Chondrocyte (in vitro differentiated cells): ENCODE measurements at regions not wholly inside any gene's neighbourhood (a gene's known extent, or its start where the extent isn't known, plus 50 kb on each side); places are given as distances from the start of the nearest gene placed in this dataset.

Source experiments
- DNase-seq: peaks from one replicate; pipeline ENCODE4 v3.0.0; 2021; ENCODE audit warnings: mixed read lengths, low spot score
- H3K27ac Mint-ChIP-seq: one replicate; pipeline ENCODE4 v1.8.0; 2021; ENCODE audit warnings: mild to moderate bottlenecking, moderate library complexity, mixed read lengths; ENCODE audit not compliant: unreplicated experiment
- H3K27me3 Mint-ChIP-seq: 2 replicates; pipeline ENCODE4 v1.8.0; 2021; ENCODE audit warnings: low read depth, mixed read lengths
- H3K36me3 Mint-ChIP-seq: 2 replicates; pipeline ENCODE4 v1.8.0; 2021; ENCODE audit warnings: low read depth, mixed read lengths
- H3K4me1 Mint-ChIP-seq: 2 replicates; pipeline ENCODE4 v1.8.0; 2021; ENCODE audit warnings: low read depth, mild to moderate bottlenecking, mixed read lengths
- H3K4me3 Mint-ChIP-seq: one replicate; pipeline ENCODE4 v1.8.0; 2021; ENCODE audit warnings: mild to moderate bottlenecking, moderate library complexity, mixed read lengths; ENCODE audit not compliant: unreplicated experiment
- H3K9me3 Mint-ChIP-seq: 2 replicates; pipeline ENCODE4 v1.8.0; 2021; ENCODE audit warnings: low read depth, mixed read lengths
- CTCF ChIP-seq: fragments of 200-600 bp; sonication (generic); IDR thresholded peaks from 2 replicates; pipeline ENCODE4 v1.5.0; 2021; ENCODE audit warnings: antibody characterized with exemption, mild to moderate bottlenecking, moderate library complexity

GRCh38 chr5:2021484-2022176, 138.9 kb upstream of the IRX4 start:
- peaks cover 5% of the 10 kb centered on the region for H3K9me3 Mint-ChIP-seq

GRCh38 chr5:2020730-2021129, 138.0 kb upstream of the IRX4 start:
- no peak for TF ChIP-seq CTCF
- Mint-ChIP-seq H3K4me1 (no peaks in the 10 kb centered on the region), H3K27me3 (peaks cover 16% of the 10 kb centered on the region), H3K4me3 (no peak overlapping the region), H3K9me3 (no peaks in the 10 kb centered on the region), H3K36me3 (no peaks in the 10 kb centered on the region), H3K27ac (no peak overlapping the region)
- DNase-seq: no peak

More at GRCh38 chr5:2021484-2022176, 138.9 kb upstream of the IRX4 start:
- H3K4me3 Mint-ChIP-seq: no peak overlapping the region
- DNase-seq: no peak
- no peaks in the 10 kb centered on the region for H3K4me1 Mint-ChIP-seq
- H3K27ac Mint-ChIP-seq: no peak overlapping the region
- peaks cover 16% of the 10 kb centered on the region for H3K27me3 Mint-ChIP-seq
- no peaks in the 10 kb centered on the region for H3K36me3 Mint-ChIP-seq
- no peak for TF ChIP-seq CTCF

GRCh38 chr5:2019716-2020115, 137.0 kb upstream of the IRX4 start:
- H3K9me3 Mint-ChIP-seq: no peaks in the 10 kb centered on the region
- no peaks in the 10 kb centered on the region for H3K4me1 Mint-ChIP-seq
- H3K36me3 Mint-ChIP-seq: no peaks in the 10 kb centered on the region
- peaks cover 13% of the 10 kb centered on the region for H3K27me3 Mint-ChIP-seq
- no peak for TF ChIP-seq CTCF
- no peak overlapping the region for H3K27ac Mint-ChIP-seq
- no peak overlapping the region for H3K4me3 Mint-ChIP-seq
- no peak for DNase-seq

- Mint-ChIP-seq H3K9me3 (no peaks in the 10 kb centered on the region), H3K27ac (no peak overlapping the region), H3K4me3 (no peak overlapping the region), H3K36me3 (no peaks in the 10 kb centered on the region), H3K27me3 (peaks cover 13% of the 10 kb centered on the region), H3K4me1 (no peaks in the 10 kb centered on the region)
- TF ChIP-seq CTCF: no peak
- no peak for DNase-seq
Measured at GRCh38 chr5:2018390-2018724, 135.6 kb upstream of the IRX4 start.

GRCh38 chr5:2017540-2018389, 135.0 kb upstream of the IRX4 start:
- peak; percentile 61 for TF ChIP-seq CTCF
- Mint-ChIP-seq H3K9me3 (no peaks in the 10 kb centered on the region), H3K36me3 (no peaks in the 10 kb centered on the region), H3K4me1 (no peaks in the 10 kb centered on the region), H3K27me3 (peaks cover 9% of the 10 kb centered on the region), H3K27ac (no peak overlapping the region), H3K4me3 (no peak overlapping the region)
- DNase-seq: no peak
